Smooth muscle cell (in vitro differentiated cells): ENCODE measurements at regions not wholly inside any gene's neighbourhood (a gene's known extent, or its start where the extent isn't known, plus 50 kb on each side); places are given as distances from the start of the nearest gene placed in this dataset.
A peak's percentile ranks its signal among the peaks of the same experiment; 100 is the strongest.

Experiments used
- DNase-seq: peaks from one replicate; lab custom pipeline; 2025; ENCODE audit not compliant: unreplicated experiment; lab: John Stamatoyannopoulos, UW
- H2AFZ ChIP-seq: fragments of 200-600 bp; sonication (generic); 2 replicates; pipeline ENCODE4 v1.6.0; 2016; ENCODE audit warnings: antibody characterized with exemption, low read depth, mild to moderate bottlenecking
- H3F3A ChIP-seq: fragments of 200-600 bp; sonication (generic); 2 replicates; pipeline ENCODE4 v1.6.0; 2017; ENCODE audit warnings: antibody characterized with exemption, low read depth
- H3K27ac ChIP-seq: fragments of 200-600 bp; sonication (generic); 2 replicates; pipeline ENCODE4 v1.5.1; 2016; ENCODE audit warnings: low read depth, mild to moderate bottlenecking
- H3K27me3 ChIP-seq: fragments of 200-600 bp; sonication (generic); 2 replicates; pipeline ENCODE4 v1.6.1; 2016; ENCODE audit warnings: low read depth, mild to moderate bottlenecking
- H3K36me3 ChIP-seq: fragments of 200-600 bp; sonication (generic); 2 replicates; pipeline ENCODE4 v1.5.1; 2016; ENCODE audit warnings: low read depth
- H3K4me1 ChIP-seq: fragments of 200-600 bp; sonication (generic); 2 replicates; pipeline ENCODE4 v1.5.1; 2016; ENCODE audit warnings: low read depth
- H3K4me2 ChIP-seq: fragments of 200-600 bp; sonication (generic); 2 replicates; pipeline ENCODE4 v1.6.0; 2016; ENCODE audit warnings: mild to moderate bottlenecking
- H3K4me3 ChIP-seq: fragments of 200-600 bp; sonication (generic); 2 replicates; pipeline ENCODE4 v1.5.1; 2016; ENCODE audit warnings: mild to moderate bottlenecking
- H3K79me2 ChIP-seq: fragments of 200-600 bp; sonication (generic); 2 replicates; pipeline ENCODE4 v1.6.0; 2016; ENCODE audit warnings: low read depth, mild to moderate bottlenecking
- H3K9ac ChIP-seq: fragments of 200-600 bp; sonication (generic); 2 replicates; pipeline ENCODE4 v1.6.0; 2016; ENCODE audit warnings: low read depth
- H3K9me3 ChIP-seq: fragments of 200-600 bp; sonication (generic); replicated peaks from 2 replicates; pipeline ENCODE4 v1.5.1; 2016; ENCODE audit warnings: low read depth
- H4K20me1 ChIP-seq: fragments of 200-600 bp; sonication (generic); 2 replicates; pipeline ENCODE4 v1.6.0; 2016; ENCODE audit warnings: low read depth
- WGBS: methylation state at CpG from one replicate; pipeline ENCODE4 v1.1.7; 2016; ENCODE audit warnings: low lambda C conversion rate; 5-methylcytosine and 5-hydroxymethylcytosine counted together
- TF ChIP-seq, protein P1 (sequence below): fragments of 200-600 bp; sonication (generic); IDR thresholded peaks from 2 replicates; pipeline ENCODE4 v1.5.1; 2017; ENCODE audit warnings: borderline replicate concordance, mild to moderate bottlenecking, antibody characterized with exemption; ENCODE audit not compliant: insufficient read depth, poor library complexity, severe bottlenecking

DNA sequence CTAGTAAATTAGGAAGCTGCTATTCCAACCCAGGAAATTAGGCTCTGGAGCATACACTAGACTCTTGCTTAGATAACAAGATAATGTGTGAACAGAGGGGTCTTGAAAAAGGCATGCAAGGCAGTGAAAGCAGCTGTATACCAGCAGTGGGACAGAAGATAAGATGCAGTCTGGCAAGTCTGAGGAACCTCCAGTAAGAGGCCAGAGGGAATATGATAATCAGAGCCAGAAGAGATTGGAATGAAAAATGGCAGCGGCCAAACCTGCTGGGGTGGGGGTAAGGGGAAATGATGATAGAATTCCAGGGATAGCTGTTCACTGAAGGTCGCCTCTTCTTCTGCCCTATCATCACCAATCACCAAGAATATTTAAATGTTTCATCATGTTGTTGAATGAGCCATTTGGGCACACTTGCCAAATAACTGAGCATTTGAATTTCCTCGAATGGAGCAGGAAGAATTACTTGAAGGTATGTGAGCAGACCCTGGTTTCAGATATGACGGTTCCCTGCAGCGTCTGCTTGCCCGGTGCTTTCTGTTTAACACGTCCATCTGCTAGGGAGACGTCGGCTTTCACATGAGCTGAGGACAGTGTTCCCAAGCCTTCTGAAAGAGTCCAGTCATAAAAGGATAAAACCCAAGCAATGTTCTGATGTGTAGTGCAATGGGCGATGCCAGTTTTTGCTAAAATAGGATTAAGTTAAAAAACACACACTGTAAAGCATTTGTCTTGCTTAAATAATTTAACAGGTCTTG is 173.3 kb downstream of the RWDD3 start:
- Histone ChIP-seq H3K9ac (no peak overlapping the region), H3K27me3 (no peaks in the 10 kb centered on the region), H3K36me3 (no peaks in the 10 kb centered on the region), H3K9me3 (no peaks in the 10 kb centered on the region), H3F3A (no peaks in the 10 kb centered on the region), H3K79me2 (no peaks in the 10 kb centered on the region), H4K20me1 (no peaks in the 10 kb centered on the region), H2AFZ (peak overlapping the region; percentile 29), H3K4me2 (peak overlapping the region; percentile 62), H3K4me1 (peaks cover 20% of the 10 kb centered on the region), H3K27ac (no peak overlapping the region), H3K4me3 (peak overlapping the region; percentile 2)
- TF ChIP-seq, protein P1, sequence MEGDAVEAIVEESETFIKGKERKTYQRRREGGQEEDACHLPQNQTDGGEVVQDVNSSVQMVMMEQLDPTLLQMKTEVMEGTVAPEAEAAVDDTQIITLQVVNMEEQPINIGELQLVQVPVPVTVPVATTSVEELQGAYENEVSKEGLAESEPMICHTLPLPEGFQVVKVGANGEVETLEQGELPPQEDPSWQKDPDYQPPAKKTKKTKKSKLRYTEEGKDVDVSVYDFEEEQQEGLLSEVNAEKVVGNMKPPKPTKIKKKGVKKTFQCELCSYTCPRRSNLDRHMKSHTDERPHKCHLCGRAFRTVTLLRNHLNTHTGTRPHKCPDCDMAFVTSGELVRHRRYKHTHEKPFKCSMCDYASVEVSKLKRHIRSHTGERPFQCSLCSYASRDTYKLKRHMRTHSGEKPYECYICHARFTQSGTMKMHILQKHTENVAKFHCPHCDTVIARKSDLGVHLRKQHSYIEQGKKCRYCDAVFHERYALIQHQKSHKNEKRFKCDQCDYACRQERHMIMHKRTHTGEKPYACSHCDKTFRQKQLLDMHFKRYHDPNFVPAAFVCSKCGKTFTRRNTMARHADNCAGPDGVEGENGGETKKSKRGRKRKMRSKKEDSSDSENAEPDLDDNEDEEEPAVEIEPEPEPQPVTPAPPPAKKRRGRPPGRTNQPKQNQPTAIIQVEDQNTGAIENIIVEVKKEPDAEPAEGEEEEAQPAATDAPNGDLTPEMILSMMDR: no peak
- DNase-seq: no peak
- WGBS: 29% methylated on average over 10 of the region's 10 CpGs

DNA sequence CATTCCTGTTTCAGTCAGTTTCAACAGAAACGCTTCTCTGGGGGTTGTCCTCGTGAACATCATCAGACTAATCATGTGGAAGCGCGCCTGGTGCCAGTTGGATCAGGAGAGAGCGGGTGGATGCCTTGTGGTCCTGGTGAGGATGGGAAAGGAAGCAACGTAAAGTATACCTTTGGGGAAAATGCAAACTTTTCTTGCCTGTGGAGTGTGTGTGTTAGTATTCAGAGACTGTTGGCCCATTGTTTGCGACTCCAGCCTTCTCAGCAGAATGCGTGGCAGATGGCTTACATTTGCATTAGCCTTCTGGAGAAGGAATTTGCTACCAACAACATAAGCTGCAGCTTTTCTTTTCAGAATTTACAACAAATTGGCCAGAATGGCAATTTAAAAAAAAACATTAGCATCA is 173.9 kb downstream of the RWDD3 start:
- TF ChIP-seq, protein P1: no peak
- Histone ChIP-seq H3K9me3 (no peaks in the 10 kb centered on the region), H3K27ac (no peak overlapping the region), H3K27me3 (no peaks in the 10 kb centered on the region), H3K79me2 (no peaks in the 10 kb centered on the region), H2AFZ (peak overlapping the region; percentile 29), H3K36me3 (no peaks in the 10 kb centered on the region), H4K20me1 (no peaks in the 10 kb centered on the region), H3K4me3 (peak overlapping the region; percentile 2), H3K9ac (no peak overlapping the region), H3K4me1 (peaks cover 20% of the 10 kb centered on the region), H3K4me2 (peak overlapping the region; percentile 62), H3F3A (no peaks in the 10 kb centered on the region)
- DNase-seq: no peak
- 17% methylated on average over 8 of the region's 8 CpGs for WGBS

DNA sequence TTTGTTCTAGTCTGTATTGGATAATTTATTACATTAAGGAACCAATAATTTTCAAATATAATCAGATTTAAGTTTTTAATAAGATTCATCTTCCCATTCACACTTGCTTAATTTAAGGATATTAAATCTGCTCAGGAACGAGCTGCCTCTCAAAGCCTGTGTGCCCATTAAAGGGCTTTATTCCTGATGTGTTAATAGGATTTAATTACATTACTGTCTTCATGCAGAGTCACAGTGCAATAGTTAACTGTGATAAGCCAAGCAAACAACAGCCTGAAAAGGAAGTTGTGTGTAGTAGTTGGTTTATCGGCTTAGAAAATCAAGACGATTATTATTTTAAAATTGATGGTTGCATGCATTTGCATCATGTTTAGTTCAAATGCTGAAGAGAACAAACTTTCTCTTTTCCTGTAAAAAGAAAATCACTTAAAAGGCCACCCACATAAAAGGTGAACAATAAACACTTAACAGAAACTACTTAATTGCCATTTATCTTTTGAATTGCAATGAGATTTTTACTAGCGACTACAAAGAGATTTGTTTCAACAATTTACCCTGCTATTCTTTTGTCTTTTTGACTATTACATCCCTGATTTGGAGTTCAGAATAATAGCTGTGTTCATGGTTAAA is 174.6 kb downstream of the RWDD3 start:
- DNase-seq: no peak
- WGBS: 19% methylated on average over 4 of the region's 4 CpGs
- Histone ChIP-seq H3K36me3 (no peaks in the 10 kb centered on the region), H4K20me1 (no peaks in the 10 kb centered on the region), H3K9me3 (no peaks in the 10 kb centered on the region), H3K27ac (no peak overlapping the region), H3K4me3 (no peak overlapping the region), H3K9ac (no peak overlapping the region), H3K4me2 (no peak overlapping the region), H3K79me2 (no peaks in the 10 kb centered on the region), H3K27me3 (no peaks in the 10 kb centered on the region), H3F3A (no peaks in the 10 kb centered on the region), H2AFZ (no peak overlapping the region), H3K4me1 (peaks cover 20% of the 10 kb centered on the region)
- TF ChIP-seq, protein P1: no peak
